ENCODE measurements at regions not wholly inside any gene's neighbourhood (a gene's known extent, or its start where the extent isn't known, plus 50 kb on each side); places are given as distances from the start of the nearest gene placed in this dataset.

GRCh38 chr2:11940121-11940743, 193.8 kb downstream of the LPIN1 start:
- ChIA-PET CTCF (interaction anchor here (1.0 kb wide), 1 partner anchor 11 kb away, joined by 3 read pairs; no protein-coding TSS in a partner anchor), POLR2A (no interaction called here)

More at GRCh38 chr2:11940121-11940743, 193.8 kb downstream of the LPIN1 start:
- Histone ChIP-seq H3K4me1 (no peaks in the 10 kb centered on the region), H3K4me3 (no peak overlapping the region), H3K4me2 (no peak overlapping the region), H3K27ac (no peak overlapping the region), H3K9me3 (no peaks in the 10 kb centered on the region)
- TF ChIP-seq HEYL (CRISPR knock-in tag; IDR thresholded peaks at IDR 0.05), result no peak
- TF ChIP-seq REST (IDR thresholded peaks at IDR 0.05), result no peak
- TF ChIP-seq EP300 (IDR thresholded peaks at IDR 0.05), result no peak
- no peak for TF ChIP-seq MAX (IDR thresholded peaks at IDR 0.05)
- TF ChIP-seq ELK1 (IDR thresholded peaks at IDR 0.05; ENCODE audit: low read depth, low read length), result no peak
- no peak for TF ChIP-seq NPAS2 (CRISPR knock-in tag; IDR thresholded peaks at IDR 0.05; ENCODE audit: borderline replicate concordance)
- TF ChIP-seq RAD21 (conservative IDR thresholded peaks at IDR 0.05 in 1 of 2, IDR thresholded peaks at IDR 0.05 in 1 of 2), result no peak
- no peak for TF ChIP-seq GATA3 (IDR thresholded peaks at IDR 0.05; ENCODE audit: borderline replicate concordance)
- TF ChIP-seq POLR2A (IDR thresholded peaks at IDR 0.05; ENCODE audit: low read length), result no peak
- no peak for TF ChIP-seq PBX3 (IDR thresholded peaks at IDR 0.05)
- no peak for TF ChIP-seq EHMT2 (IDR thresholded peaks at IDR 0.05; ENCODE audit: low read depth)
- no peak for TF ChIP-seq BCL3 (IDR thresholded peaks at IDR 0.05)
- no peak for TF ChIP-seq RCOR1 (IDR thresholded peaks at IDR 0.05; ENCODE audit: low read depth, low read length)
- no peak for TF ChIP-seq ZNF302 (CRISPR knock-in tag; IDR thresholded peaks at IDR 0.05)
- DNase-seq (ENCODE audit: low read depth in 1 of 2, low spot score in 1 of 2) (no peak), ATAC-seq (no peak), FAIRE-seq (no peak)
- 35% methylated on average over 3 of the region's 3 CpGs for WGBS (ENCODE audit: missing lambda C conversion rate)

Measured in A549 (cell line).